HEK293 (cell line): ENCODE measurements at regions not wholly inside any gene's neighbourhood (a gene's known extent, or its start where the extent isn't known, plus 50 kb on each side); places are given as distances from the start of the nearest gene placed in this dataset.

Experiments used
- CTCF ChIA-PET: fragments of 350-600 bp; formaldehyde crosslinking; extraction: SDS; loops from one replicate; lab custom pipeline; 2021; ENCODE audit warnings: antibody characterized with exemption; lab: Yijun Ruan, JAX
- POLR2A ChIA-PET: fragments of 300-600 bp; formaldehyde crosslinking; extraction: SDS; loops from one replicate; lab custom pipeline; 2020; ENCODE audit warnings: antibody characterized with exemption, inconsistent platforms; lab: Yijun Ruan, JAX
- H3K27ac ChIP-seq: fragments of 200-500 bp; sonication (Bioruptor generic); 2 replicates; pipeline ENCODE4 v1.5.1; 2014; ENCODE audit warnings: low read depth, low read length, control low read depth, inconsistent platforms; ENCODE audit errors: extremely low read depth
- H3K36me3 ChIP-seq, 2 experiments: fragments of 200-500 bp in 1 of 2; sonication (Bioruptor generic) in 1 of 2; 1 replicate in 1 of 2; 2 replicates in 1 of 2; pipeline ENCODE4 v1.5.1; 2014 to 2017; ENCODE audit warnings: inconsistent platforms in 2 of 2, low read length in 2 of 2; ENCODE audit not compliant: control insufficient read depth in 2 of 2, insufficient read depth in 1 of 2
- H3K4me1 ChIP-seq: fragments of 200-500 bp; sonication (Bioruptor generic); 2 replicates; pipeline ENCODE4 v1.5.1; 2014; ENCODE audit warnings: mild to moderate bottlenecking, low read length, inconsistent platforms; ENCODE audit not compliant: control insufficient read depth, insufficient read depth
- H3K4me3 ChIP-seq: 2 replicates; pipeline ENCODE4 v1.5.1; 2011; ENCODE audit warnings: low read depth, mild to moderate bottlenecking, control low read depth, low read length, moderate library complexity
- H3K9me3 ChIP-seq: fragments of 200-500 bp; sonication (Bioruptor generic); 2 replicates; pipeline ENCODE4 v1.5.1; 2014; ENCODE audit warnings: low read depth, low read length, inconsistent platforms; ENCODE audit not compliant: control insufficient read depth, insufficient read depth
- GLI2 ChIP-seq: fragments of 450-650 bp; formaldehyde crosslinking; IDR thresholded peaks from 2 replicates; pipeline ENCODE4; 2017; ENCODE audit warnings: missing biosample characterization, missing genetic modification characterization, low read depth, borderline replicate concordance
- HOXD13 ChIP-seq: sonication (generic); formaldehyde crosslinking; IDR thresholded peaks from 2 replicates; pipeline ENCODE4 v1.8.0; 2022; ENCODE audit warnings: missing genetic modification reagents, borderline replicate concordance
- KLF16 ChIP-seq: fragments of 450-650 bp; formaldehyde crosslinking; IDR thresholded peaks from 2 replicates; pipeline ENCODE4 v1.5.1; 2017; ENCODE audit warnings: missing biosample characterization, missing genetic modification characterization
- SETDB1 ChIP-seq: IDR thresholded peaks from one replicate; pipeline ENCODE4 v1.6.1; 2017; ENCODE audit warnings: mild to moderate bottlenecking, low read length, moderate library complexity, mixed read lengths; ENCODE audit not compliant: insufficient read length
- SP3 ChIP-seq: fragments of 450-650 bp; formaldehyde crosslinking; IDR thresholded peaks from 2 replicates; pipeline ENCODE4 v1.5.1; 2016; ENCODE audit warnings: missing biosample characterization, missing genetic modification characterization
- TCF7L2 ChIP-seq: IDR thresholded peaks from 2 replicates; pipeline ENCODE4 v1.6.1; 2011; ENCODE audit warnings: low read depth, mild to moderate bottlenecking, inconsistent platforms, low read length, moderate library complexity, borderline replicate concordance
- ZBTB20 ChIP-seq: fragments of 450-650 bp; formaldehyde crosslinking; IDR thresholded peaks from 2 replicates; pipeline ENCODE4 v1.5.1; 2016; ENCODE audit warnings: missing biosample characterization, missing genetic modification characterization
- ZNF10 ChIP-seq: fragments of 450-650 bp; formaldehyde crosslinking; IDR thresholded peaks from 2 replicates; pipeline ENCODE4 v1.5.1; 2017; ENCODE audit warnings: missing biosample characterization, missing genetic modification characterization
- ZNF121 ChIP-seq: fragments of 450-650 bp; formaldehyde crosslinking; IDR thresholded peaks from 2 replicates; pipeline ENCODE4 v1.5.1; 2016; ENCODE audit warnings: missing biosample characterization, missing genetic modification characterization
- ZNF155 ChIP-seq: fragments of 450-650 bp; formaldehyde crosslinking; IDR thresholded peaks from 2 replicates; pipeline ENCODE4 v1.5.1; 2016; ENCODE audit warnings: missing biosample characterization, missing genetic modification characterization
- ZNF175 ChIP-seq: fragments of 450-650 bp; formaldehyde crosslinking; IDR thresholded peaks from 2 replicates; pipeline ENCODE4 v1.5.1; 2016; ENCODE audit warnings: missing biosample characterization, missing genetic modification characterization
- ZNF24 ChIP-seq: fragments of 450-650 bp; formaldehyde crosslinking; IDR thresholded peaks from 2 replicates; pipeline ENCODE4 v1.5.1; 2016; ENCODE audit warnings: missing biosample characterization, missing genetic modification characterization
- ZNF596 ChIP-seq: fragments of 450-650 bp; IDR thresholded peaks from 2 replicates; pipeline ENCODE4 v1.5.0; 2018; ENCODE audit warnings: missing biosample characterization, mild to moderate bottlenecking, missing genetic modification characterization, moderate library complexity
- ZNF701 ChIP-seq: fragments of 450-650 bp; formaldehyde crosslinking; IDR thresholded peaks from 2 replicates; pipeline ENCODE4 v1.5.1; 2016; ENCODE audit warnings: missing biosample characterization, missing genetic modification characterization
- ZNF792 ChIP-seq: fragments of 450-650 bp; formaldehyde crosslinking; IDR thresholded peaks from 2 replicates; pipeline ENCODE4 v1.5.1; 2016; ENCODE audit warnings: missing biosample characterization, missing genetic modification characterization
- TF ChIP-seq, protein P1 (sequence below): fragments of 450-650 bp; formaldehyde crosslinking; IDR thresholded peaks from 2 replicates; pipeline ENCODE4 v1.5.1; 2017; ENCODE audit warnings: missing biosample characterization, missing genetic modification characterization
- TF ChIP-seq, protein P2 (sequence below): fragments of 450-650 bp; formaldehyde crosslinking; IDR thresholded peaks from 2 replicates; pipeline ENCODE4 v1.5.1; 2016; ENCODE audit warnings: missing biosample characterization, missing genetic modification characterization
- TF ChIP-seq, protein P3 (sequence below): fragments of 450-650 bp; formaldehyde crosslinking; IDR thresholded peaks from 2 replicates; pipeline ENCODE4 v1.5.1; 2017; ENCODE audit warnings: missing biosample characterization, missing genetic modification characterization
- TF ChIP-seq, protein P4 (sequence below): fragments of 450-650 bp; formaldehyde crosslinking; IDR thresholded peaks from 2 replicates; pipeline ENCODE4 v1.5.1; 2016; ENCODE audit warnings: missing biosample characterization, missing genetic modification characterization

DNA sequence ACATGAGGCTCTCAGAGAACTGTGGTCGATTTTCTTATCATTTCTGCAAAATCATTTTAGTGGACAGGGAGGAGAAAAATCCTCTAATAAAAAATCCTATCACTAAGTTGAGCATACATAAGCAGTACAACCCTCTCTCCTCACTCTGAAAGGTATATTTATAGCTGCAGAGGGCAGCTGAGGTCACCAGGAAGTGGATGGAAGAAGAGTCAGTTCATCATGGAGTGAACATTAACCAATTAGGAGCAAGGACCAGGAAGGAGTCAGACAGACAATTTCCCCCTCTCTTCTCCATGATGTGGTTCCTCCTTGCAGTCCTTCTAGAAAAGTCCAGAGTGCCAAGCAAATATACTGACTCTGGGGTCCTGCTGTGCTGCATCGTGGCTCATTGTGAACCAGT is 253.7 kb downstream of the TOX3 start:
- H3K4me1 ChIP-seq = no peaks in the 10 kb centered on the region
- no peak overlapping the region for H3K27ac ChIP-seq
- POLR2A ChIA-PET = no interaction called here
- TF ChIP-seq ZNF175 (tag by site-specific recombination) = no peak
- TF ChIP-seq ZNF701 (tag by site-specific recombination) = no peak
- TF ChIP-seq KLF16 = no peak
- no peak for TF ChIP-seq ZBTB20
- TF ChIP-seq GLI2 = no peak
- no peak for TF ChIP-seq SETDB1
- TF ChIP-seq ZNF792 (tag by site-specific recombination) = no peak
- H3K9me3 ChIP-seq = no peaks in the 10 kb centered on the region
- CTCF ChIA-PET = no interaction called here
- no peak overlapping the region for H3K4me3 ChIP-seq
- no peaks in the 10 kb centered on the region for H3K36me3 ChIP-seq

DNA sequence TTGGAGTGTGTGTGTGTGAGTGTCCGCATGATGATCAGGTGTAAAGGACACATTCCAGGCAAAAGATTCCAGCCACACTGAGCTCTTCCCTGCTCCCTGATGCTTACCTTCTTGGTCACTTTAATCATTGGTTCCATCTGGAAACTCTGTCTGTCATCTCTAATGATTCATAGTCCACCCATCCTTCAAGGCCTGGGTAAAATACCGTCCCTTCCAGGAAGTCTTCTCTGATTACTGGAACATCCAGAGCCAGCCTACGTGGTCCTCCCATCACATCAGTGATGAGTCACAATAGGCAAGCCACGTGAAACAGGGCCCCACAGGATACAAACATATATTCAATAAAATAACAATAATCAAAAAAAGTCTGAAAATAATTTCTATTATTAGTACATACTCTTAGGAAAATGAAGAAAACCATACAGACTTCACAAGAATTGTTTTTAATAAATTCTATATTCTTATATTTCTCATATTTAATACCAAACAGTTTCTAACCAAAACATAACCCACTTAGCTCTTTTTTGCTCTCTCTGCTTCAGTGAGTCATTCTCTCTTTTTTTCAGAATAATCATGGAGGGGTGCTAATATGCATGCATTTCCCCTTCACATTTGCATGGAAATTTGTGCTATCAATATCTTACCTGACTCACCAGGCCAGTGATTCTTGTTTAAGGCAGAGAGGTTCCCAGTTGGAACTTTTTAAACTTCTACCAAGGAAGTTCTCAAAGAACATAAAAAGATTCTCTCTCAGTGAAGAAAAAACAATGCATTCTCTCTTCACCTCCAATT is 263.2 kb downstream of the TOX3 start:
- no peaks in the 10 kb centered on the region for H3K36me3 ChIP-seq
- ChIA-PET POLR2A (no interaction called here), CTCF (no interaction called here)
- TF ChIP-seq, protein P1, sequence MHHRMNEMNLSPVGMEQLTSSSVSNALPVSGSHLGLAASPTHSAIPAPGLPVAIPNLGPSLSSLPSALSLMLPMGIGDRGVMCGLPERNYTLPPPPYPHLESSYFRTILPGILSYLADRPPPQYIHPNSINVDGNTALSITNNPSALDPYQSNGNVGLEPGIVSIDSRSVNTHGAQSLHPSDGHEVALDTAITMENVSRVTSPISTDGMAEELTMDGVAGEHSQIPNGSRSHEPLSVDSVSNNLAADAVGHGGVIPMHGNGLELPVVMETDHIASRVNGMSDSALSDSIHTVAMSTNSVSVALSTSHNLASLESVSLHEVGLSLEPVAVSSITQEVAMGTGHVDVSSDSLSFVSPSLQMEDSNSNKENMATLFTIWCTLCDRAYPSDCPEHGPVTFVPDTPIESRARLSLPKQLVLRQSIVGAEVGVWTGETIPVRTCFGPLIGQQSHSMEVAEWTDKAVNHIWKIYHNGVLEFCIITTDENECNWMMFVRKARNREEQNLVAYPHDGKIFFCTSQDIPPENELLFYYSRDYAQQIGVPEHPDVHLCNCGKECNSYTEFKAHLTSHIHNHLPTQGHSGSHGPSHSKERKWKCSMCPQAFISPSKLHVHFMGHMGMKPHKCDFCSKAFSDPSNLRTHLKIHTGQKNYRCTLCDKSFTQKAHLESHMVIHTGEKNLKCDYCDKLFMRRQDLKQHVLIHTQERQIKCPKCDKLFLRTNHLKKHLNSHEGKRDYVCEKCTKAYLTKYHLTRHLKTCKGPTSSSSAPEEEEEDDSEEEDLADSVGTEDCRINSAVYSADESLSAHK (tag by site-specific recombination) = no peak
- TF ChIP-seq ZNF24 (tag by site-specific recombination) (no peak), HOXD13 (CRISPR knock-in tag) (no peak), SP3 (tag by site-specific recombination) (no peak)
- TF ChIP-seq, protein P2, sequence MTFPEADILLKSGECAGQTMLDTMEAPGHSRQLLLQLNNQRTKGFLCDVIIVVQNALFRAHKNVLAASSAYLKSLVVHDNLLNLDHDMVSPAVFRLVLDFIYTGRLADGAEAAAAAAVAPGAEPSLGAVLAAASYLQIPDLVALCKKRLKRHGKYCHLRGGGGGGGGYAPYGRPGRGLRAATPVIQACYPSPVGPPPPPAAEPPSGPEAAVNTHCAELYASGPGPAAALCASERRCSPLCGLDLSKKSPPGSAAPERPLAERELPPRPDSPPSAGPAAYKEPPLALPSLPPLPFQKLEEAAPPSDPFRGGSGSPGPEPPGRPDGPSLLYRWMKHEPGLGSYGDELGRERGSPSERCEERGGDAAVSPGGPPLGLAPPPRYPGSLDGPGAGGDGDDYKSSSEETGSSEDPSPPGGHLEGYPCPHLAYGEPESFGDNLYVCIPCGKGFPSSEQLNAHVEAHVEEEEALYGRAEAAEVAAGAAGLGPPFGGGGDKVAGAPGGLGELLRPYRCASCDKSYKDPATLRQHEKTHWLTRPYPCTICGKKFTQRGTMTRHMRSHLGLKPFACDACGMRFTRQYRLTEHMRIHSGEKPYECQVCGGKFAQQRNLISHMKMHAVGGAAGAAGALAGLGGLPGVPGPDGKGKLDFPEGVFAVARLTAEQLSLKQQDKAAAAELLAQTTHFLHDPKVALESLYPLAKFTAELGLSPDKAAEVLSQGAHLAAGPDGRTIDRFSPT = no peak
- TF ChIP-seq, protein P3, sequence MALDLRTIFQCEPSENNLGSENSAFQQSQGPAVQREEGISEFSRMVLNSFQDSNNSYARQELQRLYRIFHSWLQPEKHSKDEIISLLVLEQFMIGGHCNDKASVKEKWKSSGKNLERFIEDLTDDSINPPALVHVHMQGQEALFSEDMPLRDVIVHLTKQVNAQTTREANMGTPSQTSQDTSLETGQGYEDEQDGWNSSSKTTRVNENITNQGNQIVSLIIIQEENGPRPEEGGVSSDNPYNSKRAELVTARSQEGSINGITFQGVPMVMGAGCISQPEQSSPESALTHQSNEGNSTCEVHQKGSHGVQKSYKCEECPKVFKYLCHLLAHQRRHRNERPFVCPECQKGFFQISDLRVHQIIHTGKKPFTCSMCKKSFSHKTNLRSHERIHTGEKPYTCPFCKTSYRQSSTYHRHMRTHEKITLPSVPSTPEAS (tag by site-specific recombination) = no peak
- no peaks in the 10 kb centered on the region for H3K4me1 ChIP-seq
- no peak overlapping the region for H3K4me3 ChIP-seq
- no peak overlapping the region for H3K27ac ChIP-seq
- no peaks in the 10 kb centered on the region for H3K9me3 ChIP-seq

DNA sequence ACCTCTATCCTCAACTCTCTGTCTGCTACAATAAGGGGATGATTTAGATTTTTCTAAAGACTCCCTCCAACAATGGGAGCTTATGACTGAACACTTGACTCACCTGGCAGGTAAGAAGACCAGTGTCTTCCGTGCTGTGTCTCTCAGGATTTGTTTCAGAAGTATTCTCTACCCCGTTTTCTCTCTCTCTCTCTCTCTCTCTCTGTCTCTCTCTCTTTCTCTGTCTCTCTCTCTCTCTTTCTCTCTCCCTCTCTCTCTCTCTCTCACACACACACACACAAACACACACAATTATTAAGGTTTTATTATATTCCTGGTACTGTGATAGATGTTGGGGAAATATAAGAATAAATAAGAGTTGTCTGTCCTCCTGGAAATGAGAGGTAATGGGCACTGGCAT is 263.9 kb downstream of the TOX3 start:
- no peaks in the 10 kb centered on the region for H3K9me3 ChIP-seq
- no peak overlapping the region for H3K4me3 ChIP-seq
- no peaks in the 10 kb centered on the region for H3K36me3 ChIP-seq
- TF ChIP-seq ZNF10 (no peak), TCF7L2 (no peak), ZNF155 (tag by site-specific recombination) (no peak), ZNF596 (tag by site-specific recombination) (peak; percentile 75; the same call in 1 of the 2 replicates), ZNF121 (tag by site-specific recombination) (no peak)
- TF ChIP-seq, protein P4, sequence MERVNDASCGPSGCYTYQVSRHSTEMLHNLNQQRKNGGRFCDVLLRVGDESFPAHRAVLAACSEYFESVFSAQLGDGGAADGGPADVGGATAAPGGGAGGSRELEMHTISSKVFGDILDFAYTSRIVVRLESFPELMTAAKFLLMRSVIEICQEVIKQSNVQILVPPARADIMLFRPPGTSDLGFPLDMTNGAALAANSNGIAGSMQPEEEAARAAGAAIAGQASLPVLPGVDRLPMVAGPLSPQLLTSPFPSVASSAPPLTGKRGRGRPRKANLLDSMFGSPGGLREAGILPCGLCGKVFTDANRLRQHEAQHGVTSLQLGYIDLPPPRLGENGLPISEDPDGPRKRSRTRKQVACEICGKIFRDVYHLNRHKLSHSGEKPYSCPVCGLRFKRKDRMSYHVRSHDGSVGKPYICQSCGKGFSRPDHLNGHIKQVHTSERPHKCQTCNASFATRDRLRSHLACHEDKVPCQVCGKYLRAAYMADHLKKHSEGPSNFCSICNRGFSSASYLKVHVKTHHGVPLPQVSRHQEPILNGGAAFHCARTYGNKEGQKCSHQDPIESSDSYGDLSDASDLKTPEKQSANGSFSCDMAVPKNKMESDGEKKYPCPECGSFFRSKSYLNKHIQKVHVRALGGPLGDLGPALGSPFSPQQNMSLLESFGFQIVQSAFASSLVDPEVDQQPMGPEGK (tag by site-specific recombination) = no peak
- POLR2A ChIA-PET = no interaction called here
- H3K27ac ChIP-seq = no peak overlapping the region
- H3K4me1 ChIP-seq = no peaks in the 10 kb centered on the region
- CTCF ChIA-PET = interaction anchor here (0.8 kb wide), 1 partner anchor 12 kb away, joined by 4 read pairs; no protein-coding TSS in a partner anchor
